Liver (tissue), 8 donors: ENCODE measurements at regions not wholly inside any gene's neighbourhood (a gene's known extent, or its start where the extent isn't known, plus 50 kb on each side); places are given as distances from the start of the nearest gene placed in this dataset.

Source experiments
- DNase-seq: peaks from one replicate; pipeline ENCODE4 v3.0.0-alpha.2; 2017; ENCODE audit warnings: low spot score
- H3K27ac ChIP-seq, 2 donors: one replicate each; pipeline ENCODE4 v1.7.0; 2013; ENCODE audit warnings: inconsistent platforms in 2 of 2, low read length in 2 of 2, control low read depth in 1 of 2, low read depth in 1 of 2, mild to moderate bottlenecking in 1 of 2
- H3K27me3 ChIP-seq, 4 donors: one replicate each; pipeline versions ENCODE4 v1.6.1 to v1.7.0; 2013; ENCODE audit warnings: low read length in 3 of 4, inconsistent platforms in 1 of 4, mild to moderate bottlenecking in 1 of 4, moderate library complexity in 1 of 4; ENCODE audit not compliant: control insufficient read depth in 4 of 4, insufficient read depth in 4 of 4
- H3K36me3 ChIP-seq, 4 donors: one replicate each; pipeline versions ENCODE4 v1.6.1 to v1.7.0; 2013; ENCODE audit warnings: low read length in 3 of 4, mild to moderate bottlenecking in 3 of 4, low read depth in 1 of 4, moderate library complexity in 1 of 4; ENCODE audit not compliant: control insufficient read depth in 4 of 4, insufficient read depth in 3 of 4
- H3K4me1 ChIP-seq, 4 donors: one replicate each; pipeline versions ENCODE4 v1.6.1 to v1.7.0; 2013; ENCODE audit warnings: low read length in 3 of 4, mild to moderate bottlenecking in 3 of 4, moderate library complexity in 1 of 4; ENCODE audit not compliant: control insufficient read depth in 4 of 4, insufficient read depth in 4 of 4
- H3K4me3 ChIP-seq, 3 donors: one replicate each; pipeline versions ENCODE4 v1.6.1 to v1.7.0; 2013; ENCODE audit warnings: low read length in 3 of 3, control low read depth in 1 of 3, low read depth in 1 of 3, mild to moderate bottlenecking in 1 of 3
- H3K9ac ChIP-seq, 2 donors: one replicate each; pipeline ENCODE4 v1.7.0; 2013; ENCODE audit warnings: low read length in 2 of 2, mild to moderate bottlenecking in 2 of 2, moderate library complexity in 2 of 2, control low read depth in 1 of 2, low read depth in 1 of 2
- H3K9me3 ChIP-seq, 4 donors: one replicate each; pipeline versions ENCODE4 v1.6.1 to v1.7.0; 2013; ENCODE audit warnings: low read length in 3 of 4; ENCODE audit not compliant: control insufficient read depth in 4 of 4
- CTCF ChIP-seq: fragments of 150-350 bp; IDR thresholded peaks from 2 replicates; pipeline ENCODE4 v1.5.1; 2017; ENCODE audit warnings: improper control_type of control experiment, low read depth, low read length; ENCODE audit not compliant: missing input control
- EGR1 ChIP-seq, 2 donors: IDR thresholded peaks; 2 replicates each; pipeline ENCODE4 v1.6.1; 2016 to 2018; ENCODE audit warnings: antibody characterized with exemption in 2 of 2, low read depth in 2 of 2
- FOXA1 ChIP-seq: IDR thresholded peaks from 2 replicates; pipeline ENCODE4 v1.6.1; 2016; ENCODE audit warnings: antibody characterized with exemption
- FOXA2 ChIP-seq: IDR thresholded peaks from 2 replicates; pipeline ENCODE4 v1.6.1; 2016; ENCODE audit warnings: antibody characterized with exemption
- GABPA ChIP-seq, 2 donors: IDR thresholded peaks in 1 of 2; conservative IDR thresholded peaks in 1 of 2; 2 replicates each; pipeline ENCODE4 v1.6.1; 2016; ENCODE audit warnings: antibody characterized with exemption in 2 of 2, mild to moderate bottlenecking in 1 of 2, moderate library complexity in 1 of 2
- HNF4G ChIP-seq: IDR thresholded peaks from 2 replicates; pipeline ENCODE4 v1.6.1; 2016; ENCODE audit warnings: antibody characterized with exemption
- JUND ChIP-seq, 2 donors: IDR thresholded peaks; 2 replicates each; pipeline ENCODE4 v1.6.1; 2016; ENCODE audit warnings: antibody characterized with exemption in 2 of 2
- NR2F2 ChIP-seq: IDR thresholded peaks from 2 replicates; pipeline ENCODE4 v1.6.1; 2016; ENCODE audit warnings: antibody characterized with exemption
- RAD21 ChIP-seq, 2 donors: IDR thresholded peaks; 2 replicates each; pipeline ENCODE4 v1.6.1; 2016; ENCODE audit warnings: antibody characterized with exemption in 2 of 2, mild to moderate bottlenecking in 2 of 2
- TAF1 ChIP-seq: conservative IDR thresholded peaks from 2 replicates; pipeline ENCODE4 v1.6.1; 2016; ENCODE audit warnings: antibody characterized with exemption, mild to moderate bottlenecking
- YY1 ChIP-seq: IDR thresholded peaks from 2 replicates; pipeline ENCODE4 v1.6.1; 2016; ENCODE audit warnings: antibody characterized with exemption, mild to moderate bottlenecking
- WGBS: extraction: QIAGEN DNeasy Blood & Tissue Kit; methylation state at CpG from one replicate; pipeline ENCODE4 v1.1.7; 2013; 5-methylcytosine and 5-hydroxymethylcytosine counted together
- TF ChIP-seq, protein P1 (sequence below): IDR thresholded peaks from 2 replicates; pipeline ENCODE4 v1.6.1; 2016; ENCODE audit warnings: antibody characterized with exemption, mild to moderate bottlenecking
- donor health status: healthy.
- donor health status: healthy.
- donor health status: healthy.
- donor health status: healthy.
- donor health status: healthy.

- H3K27me3 ChIP-seq, result no peaks in the 10 kb centered on the region
- TF ChIP-seq CTCF, result no peak
- no peak for TF ChIP-seq JUND (IDR thresholded peaks at IDR 0.05)
- no peak for TF ChIP-seq FOXA1
- TF ChIP-seq EGR1 (IDR thresholded peaks at IDR 0.05; ENCODE audit: low read depth in 2 of 2), result no peak
- TF ChIP-seq HNF4G, result no peak
- no peak for TF ChIP-seq GABPA (IDR thresholded peaks at IDR 0.05 in 1 of 2, conservative IDR thresholded peaks at IDR 0.05 in 1 of 2)
- H3K4me1 ChIP-seq, result no peaks in the 10 kb centered on the region
- H3K4me3 ChIP-seq, result no peak overlapping the region
- no peak overlapping the region for H3K9ac ChIP-seq
- DNase-seq, result no peak
- 67% methylated on average over 2 of the region's 2 CpGs for WGBS
- no peak overlapping the region for H3K27ac ChIP-seq
- H3K9me3 ChIP-seq, result peaks cover 0 to 9% (median 1%) of the 10 kb centered on the region in 4 donors
- no peaks in the 10 kb centered on the region for H3K36me3 ChIP-seq
These were observed 82.5 kb downstream of the SEMA4F start for GRCh38 chr2:74736589-74736988.

DNA sequence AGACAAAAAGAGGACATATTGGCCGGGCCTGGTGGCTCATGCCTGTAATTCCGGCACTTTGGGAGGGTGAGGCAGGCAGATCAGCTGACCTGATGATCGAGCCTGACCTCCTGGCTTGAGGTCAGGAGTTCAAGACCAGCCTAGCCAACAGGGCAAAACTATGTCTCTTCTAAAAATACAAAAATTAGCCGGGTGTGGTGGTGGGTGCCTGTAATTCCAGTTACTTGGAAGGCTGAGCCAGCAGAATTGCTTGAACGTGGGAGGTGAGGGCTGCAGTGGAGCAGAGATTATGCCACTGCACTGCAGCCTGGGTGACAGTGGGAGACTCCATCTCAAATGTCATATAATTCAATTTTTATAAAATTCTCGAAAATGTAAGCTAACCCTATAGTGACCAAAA lies 84.5 kb downstream of the SEMA4F start:
- no peaks in the 10 kb centered on the region for H3K4me1 ChIP-seq
- no peak overlapping the region for H3K4me3 ChIP-seq
- H3K27me3 ChIP-seq, result no peaks in the 10 kb centered on the region
- 54% methylated on average over 6 of the region's 6 CpGs for WGBS
- no peaks in the 10 kb centered on the region for H3K36me3 ChIP-seq
- no peak for DNase-seq
- H3K27ac ChIP-seq, result no peak overlapping the region
- H3K9me3 ChIP-seq, result peaks cover 0 to 9% (median 1%) of the 10 kb centered on the region in 4 donors
- TF ChIP-seq NR2F2 (no peak), EGR1 (IDR thresholded peaks at IDR 0.05; ENCODE audit: low read depth in 2 of 2) (no peak), YY1 (no peak)
- no peak overlapping the region for H3K9ac ChIP-seq

- H3K9ac ChIP-seq, result no peak overlapping the region
- TF ChIP-seq TAF1 (no peak), FOXA2 (no peak), RAD21 (IDR thresholded peaks at IDR 0.05) (no peak)
- TF ChIP-seq, protein P1, sequence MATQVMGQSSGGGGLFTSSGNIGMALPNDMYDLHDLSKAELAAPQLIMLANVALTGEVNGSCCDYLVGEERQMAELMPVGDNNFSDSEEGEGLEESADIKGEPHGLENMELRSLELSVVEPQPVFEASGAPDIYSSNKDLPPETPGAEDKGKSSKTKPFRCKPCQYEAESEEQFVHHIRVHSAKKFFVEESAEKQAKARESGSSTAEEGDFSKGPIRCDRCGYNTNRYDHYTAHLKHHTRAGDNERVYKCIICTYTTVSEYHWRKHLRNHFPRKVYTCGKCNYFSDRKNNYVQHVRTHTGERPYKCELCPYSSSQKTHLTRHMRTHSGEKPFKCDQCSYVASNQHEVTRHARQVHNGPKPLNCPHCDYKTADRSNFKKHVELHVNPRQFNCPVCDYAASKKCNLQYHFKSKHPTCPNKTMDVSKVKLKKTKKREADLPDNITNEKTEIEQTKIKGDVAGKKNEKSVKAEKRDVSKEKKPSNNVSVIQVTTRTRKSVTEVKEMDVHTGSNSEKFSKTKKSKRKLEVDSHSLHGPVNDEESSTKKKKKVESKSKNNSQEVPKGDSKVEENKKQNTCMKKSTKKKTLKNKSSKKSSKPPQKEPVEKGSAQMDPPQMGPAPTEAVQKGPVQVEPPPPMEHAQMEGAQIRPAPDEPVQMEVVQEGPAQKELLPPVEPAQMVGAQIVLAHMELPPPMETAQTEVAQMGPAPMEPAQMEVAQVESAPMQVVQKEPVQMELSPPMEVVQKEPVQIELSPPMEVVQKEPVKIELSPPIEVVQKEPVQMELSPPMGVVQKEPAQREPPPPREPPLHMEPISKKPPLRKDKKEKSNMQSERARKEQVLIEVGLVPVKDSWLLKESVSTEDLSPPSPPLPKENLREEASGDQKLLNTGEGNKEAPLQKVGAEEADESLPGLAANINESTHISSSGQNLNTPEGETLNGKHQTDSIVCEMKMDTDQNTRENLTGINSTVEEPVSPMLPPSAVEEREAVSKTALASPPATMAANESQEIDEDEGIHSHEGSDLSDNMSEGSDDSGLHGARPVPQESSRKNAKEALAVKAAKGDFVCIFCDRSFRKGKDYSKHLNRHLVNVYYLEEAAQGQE, result no peak
These were observed 85.1 kb downstream of the SEMA4F start for GRCh38 chr2:74739129-74739528.

More at GRCh38 chr2:74739129-74739528, 85.1 kb downstream of the SEMA4F start:
- no peaks in the 10 kb centered on the region for H3K4me1 ChIP-seq
- no peaks in the 10 kb centered on the region for H3K27me3 ChIP-seq
- no peak for DNase-seq
- no peaks in the 10 kb centered on the region for H3K36me3 ChIP-seq
- H3K9me3 ChIP-seq, result peaks cover 0 to 9% (median 1%) of the 10 kb centered on the region in 4 donors
- no peak overlapping the region for H3K4me3 ChIP-seq
- H3K27ac ChIP-seq, result no peak overlapping the region
